ENCODE measurements at regions not wholly inside any gene's neighbourhood (a gene's known extent, or its start where the extent isn't known, plus 50 kb on each side); places are given as distances from the start of the nearest gene placed in this dataset.

GRCh38 chr4:122234686-122235085, 82.6 kb downstream of the BLTP1 start:
- Histone ChIP-seq H3K36me3 (replicated peaks in 1 of 2; ENCODE audit: control insufficient read depth in 1 of 2, insufficient read depth in 2 of 2, low read length in 2 of 2) (peaks cover 44 to 85% of the 10 kb centered on the region in 2 donors), H3K9ac (ENCODE audit: insufficient read depth, low read length, poor library complexity, severe bottlenecking) (no peak overlapping the region), H3K27me3 (ENCODE audit: control insufficient read depth in 2 of 2, insufficient read depth in 2 of 2, low read length in 2 of 2) (no peaks in the 10 kb centered on the region), H3K9me3 (replicated peaks in 1 of 2; ENCODE audit: control insufficient read depth in 1 of 2, insufficient read depth in 1 of 2, low read length in 2 of 2) (no peaks in the 10 kb centered on the region), H3K4me2 (replicated peaks; ENCODE audit: extremely low read depth, low read length, poor library complexity, severe bottlenecking) (no peak overlapping the region), H3K27ac (ENCODE audit: low read depth in 1 of 2, low read length in 2 of 2) (no peak overlapping the region), H2AFZ (ENCODE audit: insufficient read depth, low read depth, low read length, poor library complexity, severe bottlenecking) (no peak overlapping the region), H4K20me1 (ENCODE audit: insufficient read depth, low read length) (no peaks in the 10 kb centered on the region), H3K79me2 (ENCODE audit: insufficient read depth, low read length) (no peaks in the 10 kb centered on the region), H3K4me1 (ENCODE audit: control insufficient read depth in 1 of 2, insufficient read depth in 2 of 2, low read length in 2 of 2) (no peaks in the 10 kb centered on the region), H3K4me3 (replicated peaks in 1 of 3; ENCODE audit: low read depth in 2 of 3, low read length in 3 of 3) (no peak overlapping the region)
- no peak for TF ChIP-seq CTCF (IDR thresholded peaks at IDR 0.05)
- peaks cover 3% of the 10 kb centered on the region for H3K4me1 Mint-ChIP-seq
- no peak overlapping the region for H3K4me3 Mint-ChIP-seq
- intact Hi-C loops (cut with micrococcal nuclease) = no loop called here
- DNase-seq = no peak
- H3K27ac Mint-ChIP-seq = no peak overlapping the region
- H3K27me3 Mint-ChIP-seq (ENCODE audit: low read depth in 3 of 3) = no peaks in the 10 kb centered on the region
- H3K36me3 Mint-ChIP-seq = peaks cover 67 to 68% of the 10 kb centered on the region in 2 donors
- WGBS (ENCODE audit: insufficient coverage) = no CpG with 5 or more reads among the region's 3 CpGs
- H3K9me3 Mint-ChIP-seq = peaks cover 0 to 2% (median 0%) of the 10 kb centered on the region in 7 donors

DNA sequence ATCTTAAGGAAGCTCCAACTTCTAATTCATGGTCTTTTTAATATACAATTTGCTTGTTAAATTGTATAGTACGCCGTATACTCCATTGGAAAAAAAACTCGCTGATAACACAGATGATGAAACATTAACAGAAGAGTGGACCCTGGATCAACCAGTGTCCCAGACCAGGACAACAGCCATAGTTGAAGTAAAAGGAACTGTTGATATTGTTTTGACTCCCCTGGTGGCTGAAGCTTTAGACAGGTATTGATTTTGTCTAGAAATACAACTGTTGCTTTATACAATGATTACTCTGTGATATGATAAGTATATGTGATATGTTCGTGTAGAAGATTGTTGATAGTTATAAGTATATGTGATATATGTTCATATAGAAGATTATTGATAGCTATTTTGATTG, 91.7 kb downstream of the BLTP1 start:
- no peaks in the 10 kb centered on the region for H3K9me3 ChIP-seq (replicated peaks in 1 of 2; ENCODE audit: control insufficient read depth in 1 of 2, insufficient read depth in 1 of 2, low read length in 2 of 2)
- no peaks in the 10 kb centered on the region for H3K4me1 Mint-ChIP-seq
- H3K4me3 ChIP-seq (replicated peaks in 1 of 3; ENCODE audit: low read depth in 2 of 3, low read length in 3 of 3) = no peak overlapping the region
- peaks cover 57 to 64% of the 10 kb centered on the region in 2 donors for H3K36me3 Mint-ChIP-seq
- H3K27ac ChIP-seq (ENCODE audit: low read depth in 1 of 2, low read length in 2 of 2) = no peak overlapping the region
- no peak overlapping the region for H3K4me2 ChIP-seq (replicated peaks; ENCODE audit: extremely low read depth, low read length, poor library complexity, severe bottlenecking)
- H3K27me3 Mint-ChIP-seq (ENCODE audit: low read depth in 3 of 3) = no peaks in the 10 kb centered on the region
- intact Hi-C loops (cut with micrococcal nuclease) = no loop called here
- no peak overlapping the region for H3K9ac ChIP-seq (ENCODE audit: insufficient read depth, low read length, poor library complexity, severe bottlenecking)
- peaks cover 56 to 85% of the 10 kb centered on the region in 2 donors for H3K36me3 ChIP-seq (replicated peaks in 1 of 2; ENCODE audit: control insufficient read depth in 1 of 2, insufficient read depth in 2 of 2, low read length in 2 of 2)
- no peaks in the 10 kb centered on the region for H4K20me1 ChIP-seq (ENCODE audit: insufficient read depth, low read length)
- DNase-seq = no peak
- TF ChIP-seq CTCF (IDR thresholded peaks at IDR 0.05) = no peak
- H3K27ac Mint-ChIP-seq = no peak overlapping the region
- no CpG with 5 or more reads among the region's 4 CpGs for WGBS (ENCODE audit: insufficient coverage)
- no peaks in the 10 kb centered on the region for H3K4me1 ChIP-seq (ENCODE audit: control insufficient read depth in 1 of 2, insufficient read depth in 2 of 2, low read length in 2 of 2)
- no peaks in the 10 kb centered on the region for H3K79me2 ChIP-seq (ENCODE audit: insufficient read depth, low read length)
- H2AFZ ChIP-seq (ENCODE audit: insufficient read depth, low read depth, low read length, poor library complexity, severe bottlenecking) = no peak overlapping the region
- H3K4me3 Mint-ChIP-seq = no peak overlapping the region
- peaks cover 0 to under 1% (median 0%) of the 10 kb centered on the region in 7 donors for H3K9me3 Mint-ChIP-seq
- no peaks in the 10 kb centered on the region for H3K27me3 ChIP-seq (ENCODE audit: control insufficient read depth in 2 of 2, insufficient read depth in 2 of 2, low read length in 2 of 2)

Data from CD14-positive monocyte (primary cell).